ENCODE measurements at regions not wholly inside any gene's neighbourhood (a gene's known extent, or its start where the extent isn't known, plus 50 kb on each side); places are given as distances from the start of the nearest gene placed in this dataset.
"Not testable (repeated sequence)": the region's sequence is repeated elsewhere in the genome, so short reads cannot be mapped to it uniquely, and the experiment has no call there.

- FAIRE-seq = no peak
- DNase-seq (ENCODE audit: insufficient read length, low spot score) = no peak
These were observed 118.8 kb downstream of the FSCB start for GRCh38 chr14:44388306-44388705.

- no peak for FAIRE-seq
These were observed 121.2 kb downstream of the FSCB start for GRCh38 chr14:44385906-44386305.

GRCh38 chr14:44385296-44385695 is 121.8 kb downstream of the FSCB start:
- DNase-seq (ENCODE audit: insufficient read length, low spot score); FAIRE-seq: not testable (repeated sequence)

More at GRCh38 chr14:44385906-44386305, 121.2 kb downstream of the FSCB start:
- DNase-seq (ENCODE audit: insufficient read length, low spot score) = no peak

- FAIRE-seq; DNase-seq (ENCODE audit: insufficient read length, low spot score): not testable (repeated sequence)
These were observed 122.3 kb downstream of the FSCB start for GRCh38 chr14:44384601-44385293.

- DNase-seq (ENCODE audit: insufficient read length, low spot score) (no peak), FAIRE-seq (no peak)
These were observed 123.0 kb downstream of the FSCB start for GRCh38 chr14:44384093-44384492.

- DNase-seq (ENCODE audit: insufficient read length, low spot score) (no peak), FAIRE-seq (no peak)
These were observed 123.4 kb downstream of the FSCB start for GRCh38 chr14:44383636-44384035.

GRCh38 chr14:44379292-44379977 is 127.6 kb downstream of the FSCB start:
- no peak for FAIRE-seq
- DNase-seq (ENCODE audit: insufficient read length, low spot score) = no peak

- DNase-seq (ENCODE audit: insufficient read length, low spot score) (no peak), FAIRE-seq (no peak)
These were observed 132.2 kb downstream of the FSCB start for GRCh38 chr14:44374906-44375305.

GRCh38 chr14:44372807-44373489 is 134.1 kb downstream of the FSCB start:
- DNase-seq (ENCODE audit: insufficient read length, low spot score) (no peak), FAIRE-seq (no peak)

GRCh38 chr14:44372231-44372630 is 134.9 kb downstream of the FSCB start:
- FAIRE-seq = no peak
- no peak for DNase-seq (ENCODE audit: insufficient read length, low spot score)

GRCh38 chr14:44370727-44371126 is 136.4 kb downstream of the FSCB start:
- no peak for FAIRE-seq

GRCh38 chr14:44369401-44370123 is 137.5 kb downstream of the FSCB start:
- no peak for FAIRE-seq
- DNase-seq (ENCODE audit: insufficient read length, low spot score) = no peak

More at GRCh38 chr14:44370727-44371126, 136.4 kb downstream of the FSCB start:
- no peak for DNase-seq (ENCODE audit: insufficient read length, low spot score)

- DNase-seq (ENCODE audit: insufficient read length, low spot score) (no peak), FAIRE-seq (no peak)
These were observed 146.0 kb downstream of the FSCB start for GRCh38 chr14:44361083-44361482.

GRCh38 chr14:44353805-44354204 is 153.3 kb downstream of the FSCB start:
- DNase-seq (ENCODE audit: insufficient read length, low spot score) (no peak), FAIRE-seq (no peak)

- FAIRE-seq = no peak
- no peak for DNase-seq (ENCODE audit: insufficient read length, low spot score)
These were observed 154.9 kb downstream of the FSCB start for GRCh38 chr14:44352201-44352600.

GRCh38 chr14:44347316-44347715 is 159.8 kb downstream of the FSCB start:
- FAIRE-seq (peak; percentile 28), DNase-seq (ENCODE audit: insufficient read length, low spot score) (no peak)

GRCh38 chr14:44341116-44341515 is 166.0 kb downstream of the FSCB start:
- FAIRE-seq = no peak

GRCh38 chr14:44339862-44340261 is 167.2 kb downstream of the FSCB start:
- no peak for DNase-seq (ENCODE audit: insufficient read length, low spot score)
- FAIRE-seq = no peak

More at GRCh38 chr14:44341116-44341515, 166.0 kb downstream of the FSCB start:
- DNase-seq (ENCODE audit: insufficient read length, low spot score) = no peak

- FAIRE-seq = no peak
- DNase-seq (ENCODE audit: insufficient read length, low spot score) = no peak
These were observed 167.9 kb downstream of the FSCB start for GRCh38 chr14:44339231-44339630.

GRCh38 chr14:44317441-44317746 is 189.7 kb downstream of the FSCB start:
- FAIRE-seq (no peak), DNase-seq (ENCODE audit: insufficient read length, low spot score) (no peak)

All from GM19239 (cell line).